GM18868 (cell line): ENCODE measurements at regions not wholly inside any gene's neighbourhood (a gene's known extent, or its start where the extent isn't known, plus 50 kb on each side); places are given as distances from the start of the nearest gene placed in this dataset.
"Not testable (repeated sequence)": the region's sequence is repeated elsewhere in the genome, so short reads cannot be mapped to it uniquely, and the experiment has no call there.

Experiments
- ATAC-seq: cut with Tn5 transposase; IDR thresholded peaks from one replicate; pipeline ENCODE4 v1.9.1; 2021; ENCODE audit warnings: mild to moderate bottlenecking, moderate library complexity; ENCODE audit not compliant: unreplicated experiment

DNA sequence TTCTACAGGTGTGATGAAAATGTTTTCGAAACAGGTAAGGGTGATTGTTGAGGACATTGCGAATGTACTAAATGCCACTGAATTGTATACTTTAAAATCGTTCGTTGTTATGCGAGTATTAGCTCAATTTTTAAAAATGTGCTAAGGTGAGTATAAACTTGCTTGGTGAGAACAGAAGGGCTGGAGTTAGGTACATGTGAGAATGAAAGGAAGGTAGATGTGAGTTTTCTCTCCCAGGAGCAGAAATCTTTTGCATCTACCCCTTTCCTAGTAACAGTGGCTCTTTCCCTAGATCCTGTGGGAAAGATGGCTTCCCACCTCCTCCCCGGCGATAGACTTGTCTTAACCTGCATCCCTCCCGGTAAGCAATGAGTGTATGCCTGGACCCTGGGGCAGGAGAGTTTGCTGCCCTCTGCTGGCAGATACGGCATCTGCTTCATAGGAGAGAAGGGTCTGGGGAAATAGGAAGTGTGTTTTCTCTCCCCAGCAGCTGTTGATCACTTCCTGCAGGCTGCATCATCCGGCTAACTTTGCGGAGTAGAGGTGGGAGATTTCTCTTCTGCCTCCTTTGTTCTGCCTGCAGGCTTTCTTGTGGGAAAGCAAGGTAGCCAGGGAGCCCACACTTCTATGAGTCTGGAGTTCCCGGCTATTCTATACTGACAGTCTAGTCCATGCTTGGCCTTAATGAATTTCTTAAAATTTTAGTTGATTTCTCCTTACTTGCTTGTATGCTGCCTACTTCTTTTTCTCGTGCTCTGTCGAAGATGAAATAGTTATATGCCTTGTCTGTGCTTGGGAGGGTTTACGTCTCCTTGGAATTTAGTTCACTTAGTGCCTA, 373.3 kb upstream of the SEMA6A start:
- ATAC-seq = peak; percentile 100

DNA sequence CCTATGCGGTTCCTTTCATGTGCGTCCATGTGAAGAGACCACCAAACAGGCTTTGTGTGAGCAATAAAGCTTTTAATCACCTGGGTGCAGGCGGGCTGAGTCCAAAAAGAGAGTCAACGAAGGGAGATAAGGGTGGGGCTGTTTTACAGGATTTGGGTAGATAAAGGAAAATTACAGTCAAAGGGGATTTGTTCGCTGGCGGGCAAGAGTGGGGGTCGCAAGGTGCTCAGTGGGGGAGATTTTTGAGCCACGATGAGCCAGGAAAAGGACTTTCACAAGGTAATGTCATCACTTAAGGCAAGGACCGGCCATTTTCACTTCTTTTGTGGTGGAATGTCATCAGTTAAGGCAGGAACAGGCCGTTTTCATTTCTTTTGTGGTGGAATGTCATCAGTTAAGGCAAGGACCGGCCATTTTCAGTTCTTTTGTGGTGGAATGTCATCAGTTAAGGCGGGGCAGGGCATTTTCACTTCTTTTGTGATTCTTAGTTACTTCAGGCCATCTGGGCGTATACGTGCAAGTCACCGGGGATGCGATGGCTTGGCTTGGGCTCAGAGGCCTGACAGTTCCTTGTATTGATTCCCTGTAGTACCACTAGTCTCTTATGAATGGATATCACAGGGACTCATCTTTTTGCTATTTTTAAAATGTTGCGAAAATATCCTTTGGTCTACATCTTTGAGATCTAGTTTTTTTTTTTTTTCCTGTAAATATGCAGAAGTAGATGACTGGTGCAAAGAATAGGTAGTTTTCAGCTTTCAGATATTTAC, 371.2 kb upstream of the SEMA6A start:
- ATAC-seq = not testable (repeated sequence)

- ATAC-seq = no peak
Measured at GRCh38 chr5:116944183-116944582, 369.6 kb upstream of the SEMA6A start.

GRCh38 chr5:116942622-116943021, 368.0 kb upstream of the SEMA6A start:
- ATAC-seq = no peak

DNA sequence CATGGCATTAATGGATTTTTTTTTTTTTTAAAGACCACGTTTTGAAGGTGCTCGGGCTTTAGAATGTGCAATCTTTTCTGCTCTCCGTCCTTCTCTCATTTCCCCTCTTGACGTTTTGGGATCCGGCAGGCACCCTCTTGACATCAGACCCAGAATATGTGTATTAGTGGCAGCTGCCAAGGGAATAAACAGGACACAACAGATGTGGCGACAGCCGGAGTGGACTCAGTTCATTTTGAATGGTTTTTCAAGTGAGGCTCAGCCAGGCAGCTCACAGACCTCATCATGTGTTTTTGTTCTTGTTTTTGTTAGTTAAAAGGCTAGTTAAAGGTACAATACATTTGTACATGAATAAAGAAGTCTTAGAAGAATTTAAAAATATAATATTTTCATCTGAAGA, 365.0 kb upstream of the SEMA6A start:
- no peak for ATAC-seq

- peak; percentile 73 for ATAC-seq
Measured at GRCh38 chr5:116938488-116938887, 363.9 kb upstream of the SEMA6A start.

GRCh38 chr5:116935561-116936162, 361.0 kb upstream of the SEMA6A start:
- ATAC-seq = no peak

DNA sequence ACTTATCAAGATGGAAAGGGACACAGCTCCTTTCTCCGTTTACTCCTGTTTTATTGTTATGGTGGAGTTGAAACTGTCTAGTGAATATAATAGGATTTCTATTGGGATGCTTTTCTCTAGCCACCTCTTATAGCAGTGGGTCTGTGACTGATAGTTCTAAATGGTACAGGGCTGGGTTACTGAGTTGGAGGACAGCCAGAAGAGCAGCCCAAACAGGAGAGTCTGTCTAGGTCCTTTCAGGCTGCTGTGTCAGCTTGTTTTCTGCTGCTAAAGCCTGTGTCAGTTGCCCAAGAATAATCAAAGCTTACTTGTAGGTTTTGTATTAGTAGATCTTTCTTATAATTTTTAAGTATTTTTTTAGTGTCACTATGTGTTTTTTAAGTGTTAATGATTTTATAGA, 356.0 kb upstream of the SEMA6A start:
- no peak for ATAC-seq

- ATAC-seq = no peak
Measured at GRCh38 chr5:116923344-116923743, 348.7 kb upstream of the SEMA6A start.

- ATAC-seq = peak; percentile 95
Measured at GRCh38 chr5:116922532-116922931, 347.9 kb upstream of the SEMA6A start.

DNA sequence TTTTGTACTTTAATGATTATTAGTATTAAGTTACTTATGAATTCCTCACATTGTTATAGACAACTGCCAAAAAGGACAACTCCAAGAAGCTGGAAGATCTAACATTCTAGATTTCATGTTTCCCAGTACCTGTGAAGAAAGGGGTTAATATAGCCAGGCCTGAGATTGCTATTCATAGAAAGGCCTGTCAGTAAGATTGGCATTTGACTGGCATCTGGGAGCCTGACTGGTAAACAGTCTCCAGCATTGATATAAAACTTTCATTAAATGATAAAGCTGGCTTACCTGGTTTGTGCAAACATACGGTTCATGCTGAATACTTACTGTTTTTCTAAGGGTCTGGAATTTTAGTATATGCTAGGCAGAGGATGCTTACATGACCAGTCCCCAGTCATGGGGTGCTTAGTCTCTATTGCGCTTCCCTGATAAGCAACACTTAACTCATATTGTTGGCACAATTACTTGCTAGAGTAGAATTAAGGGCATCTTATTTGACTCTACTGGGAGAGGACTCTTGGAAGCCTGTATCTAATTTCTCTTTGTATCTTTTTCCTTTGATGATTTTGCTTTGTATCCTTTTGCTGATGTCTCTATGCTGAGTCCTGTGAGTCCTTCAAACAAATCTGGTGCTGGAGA, 340.4 kb upstream of the SEMA6A start:
- no peak for ATAC-seq

DNA sequence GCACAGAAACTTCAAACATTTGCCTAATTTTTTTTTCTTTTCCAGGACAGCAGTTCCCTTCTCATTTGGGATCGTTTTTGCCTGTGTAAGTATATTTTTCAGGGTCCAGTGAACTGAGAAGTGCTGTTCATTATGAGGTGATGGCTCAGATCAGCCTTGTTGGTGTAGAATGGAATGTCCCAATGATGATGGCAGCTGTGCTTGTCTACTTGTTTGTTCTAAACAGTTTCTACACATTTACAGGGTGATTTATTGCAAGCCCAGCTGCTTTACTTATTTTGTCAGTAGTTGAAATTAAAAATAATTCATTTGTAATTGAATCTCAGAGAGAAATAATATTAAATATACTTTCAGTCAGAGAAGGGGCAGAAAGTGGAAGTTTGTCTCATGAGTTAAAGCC, 337.6 kb upstream of the SEMA6A start:
- ATAC-seq = no peak

DNA sequence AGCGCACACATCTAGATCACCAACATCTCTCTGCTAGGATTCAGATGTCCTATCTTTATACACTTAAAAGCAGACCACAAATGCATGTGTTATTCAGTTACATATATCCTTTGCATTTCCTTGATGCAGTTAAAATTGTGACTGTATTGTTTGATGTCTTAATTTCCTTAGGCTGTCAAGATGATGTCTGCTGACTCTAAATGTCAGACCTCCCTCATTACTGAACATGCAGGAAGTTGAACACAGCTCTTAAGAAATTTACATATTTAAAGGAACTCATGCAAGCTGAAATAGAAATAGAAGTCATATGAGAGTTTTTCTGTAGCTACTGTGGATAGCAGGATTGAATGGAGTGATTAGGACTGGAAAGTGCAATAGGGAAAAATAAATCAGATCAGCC, 336.5 kb upstream of the SEMA6A start:
- ATAC-seq = no peak

DNA sequence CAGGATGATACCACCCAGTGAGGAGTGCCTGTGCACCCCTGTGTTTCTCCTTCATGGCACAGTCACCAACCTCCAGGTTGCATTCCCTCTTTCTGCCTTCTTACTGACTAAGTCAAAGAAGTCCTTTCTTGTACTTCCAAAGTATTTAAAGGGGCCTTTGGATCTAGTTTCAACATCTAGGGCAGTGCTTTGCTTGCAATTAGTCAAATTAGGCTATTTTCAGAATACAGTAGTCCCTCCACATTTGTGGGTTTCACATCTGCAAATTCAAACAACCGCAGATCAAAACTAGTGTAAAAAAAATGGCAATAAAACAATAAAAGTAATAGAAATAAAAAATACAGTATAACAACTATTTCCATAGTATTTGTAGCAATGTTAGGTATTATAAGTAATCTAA, 333.9 kb upstream of the SEMA6A start:
- ATAC-seq = peak; percentile 68

DNA sequence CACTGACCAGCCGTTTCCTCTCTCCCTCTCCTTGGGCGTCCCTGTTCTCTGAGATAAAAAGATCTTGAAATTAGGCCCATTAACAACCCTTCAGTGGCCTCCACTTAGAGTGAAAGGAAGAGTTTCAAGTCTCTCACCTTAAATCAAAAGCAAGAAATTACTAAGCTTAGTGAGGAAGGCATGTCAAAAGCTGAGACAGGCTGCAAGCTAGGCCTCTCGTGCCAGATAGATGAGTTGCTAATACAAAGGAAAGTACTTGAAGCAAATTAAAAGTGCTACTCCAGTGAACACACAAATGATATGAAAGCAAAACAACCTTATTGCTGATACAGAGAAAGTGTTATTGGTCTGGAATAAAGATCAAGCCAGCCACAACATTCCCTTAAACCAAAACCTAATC, 331.3 kb upstream of the SEMA6A start:
- ATAC-seq = no peak

DNA sequence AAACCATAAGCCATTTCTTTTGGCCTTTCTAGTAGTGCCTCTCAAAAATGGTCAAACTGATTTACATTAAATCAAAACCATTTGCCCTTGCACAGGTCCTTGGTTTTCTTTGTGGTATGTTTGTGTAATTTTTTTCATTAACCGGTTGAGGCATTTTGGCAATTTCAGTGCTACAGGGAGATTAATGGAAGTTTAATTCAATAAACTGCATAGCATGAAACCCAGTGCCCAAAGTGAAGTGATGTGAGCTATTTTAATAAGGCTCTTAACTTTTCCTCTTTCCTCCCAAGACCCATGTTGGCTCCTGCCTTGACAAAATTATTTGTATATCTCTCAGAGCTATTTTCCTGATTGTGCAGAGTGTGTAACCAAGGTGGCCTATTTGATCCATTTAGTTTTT, 326.2 kb upstream of the SEMA6A start:
- no peak for ATAC-seq

DNA sequence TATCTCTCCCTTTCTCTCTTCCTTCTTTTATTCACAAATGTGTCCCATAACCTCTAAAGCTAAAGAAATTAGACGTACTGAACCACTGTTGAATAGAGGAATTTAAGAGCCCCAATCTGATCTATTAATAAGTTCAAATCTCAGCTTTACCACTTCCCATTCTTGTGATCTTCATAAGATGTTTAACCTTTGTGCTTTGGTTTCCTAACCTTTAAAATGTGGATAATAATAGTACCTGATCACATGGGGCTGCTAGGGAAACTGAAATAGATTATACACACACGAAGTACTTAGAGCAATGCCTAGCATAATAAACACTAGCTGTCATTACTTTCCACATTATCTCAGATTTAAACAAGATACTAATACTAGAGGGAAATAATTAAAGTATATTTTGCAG, 324.3 kb upstream of the SEMA6A start:
- ATAC-seq = peak; percentile 91

DNA sequence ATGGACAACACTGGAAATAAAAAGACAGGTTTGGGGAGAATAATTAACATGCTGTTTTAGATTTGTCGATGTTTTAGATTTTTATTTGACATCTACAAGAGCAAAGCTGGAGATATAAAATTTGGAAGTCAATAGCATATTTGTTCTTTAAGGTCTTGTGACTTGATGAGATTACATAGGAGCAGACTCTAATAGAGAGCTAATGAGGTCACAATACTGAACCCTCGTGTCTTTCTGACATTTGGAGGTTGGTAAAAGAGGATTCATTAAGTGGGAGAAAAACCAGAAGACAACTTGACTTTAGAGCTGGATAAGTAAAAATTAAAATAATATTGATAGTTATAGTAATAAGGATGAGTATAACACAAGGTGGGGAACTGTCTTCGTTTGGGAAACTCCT, 322.7 kb upstream of the SEMA6A start:
- ATAC-seq = no peak

- no peak for ATAC-seq
Measured at GRCh38 chr5:116896001-116896400, 321.4 kb upstream of the SEMA6A start.

DNA sequence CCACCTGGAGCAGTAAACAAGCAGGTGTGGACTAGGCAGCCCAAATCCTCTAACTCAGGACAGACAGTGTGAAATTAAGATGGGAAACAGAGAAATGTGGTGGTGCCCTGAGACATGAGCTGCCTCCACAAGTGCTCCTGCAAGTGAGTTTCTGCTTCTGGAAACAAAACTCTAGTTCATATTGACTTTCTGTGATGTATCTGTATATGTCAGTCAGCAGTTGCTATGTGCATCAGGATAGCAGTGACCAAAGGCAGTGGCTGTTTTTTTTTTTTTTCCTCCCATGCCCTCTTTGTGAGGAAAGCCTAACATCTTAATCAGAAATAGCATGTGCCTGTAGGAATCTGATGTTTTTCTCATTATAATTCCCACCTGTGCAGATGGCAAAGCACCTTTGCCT, 318.4 kb upstream of the SEMA6A start:
- no peak for ATAC-seq

DNA sequence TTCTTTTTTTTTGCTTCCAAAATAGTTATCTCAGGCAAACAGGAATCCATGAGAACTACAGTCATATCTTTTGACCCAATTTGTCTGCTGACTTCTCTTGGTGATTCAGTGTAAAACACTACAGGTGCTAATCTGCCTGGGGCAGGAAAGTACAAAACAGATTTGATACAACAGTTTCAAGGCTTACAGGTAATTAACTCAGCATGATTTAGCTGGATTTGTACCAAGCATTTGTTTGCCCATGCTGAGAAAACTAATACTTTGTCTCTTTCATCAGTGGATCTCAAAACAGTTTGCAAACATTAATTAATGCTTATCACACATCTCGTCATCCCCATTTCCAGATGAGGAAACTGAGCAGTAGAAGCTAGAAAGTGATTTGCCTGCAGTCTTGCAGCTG, 312.5 kb upstream of the SEMA6A start:
- no peak for ATAC-seq
